Left lung (tissue), 4 donors: ENCODE measurements at regions not wholly inside any gene's neighbourhood (a gene's known extent, or its start where the extent isn't known, plus 50 kb on each side); places are given as distances from the start of the nearest gene placed in this dataset.
A peak's percentile ranks its signal among the peaks of the same experiment; 100 is the strongest.

ENCODE experiments used
- ATAC-seq: fragments of 200-7000 bp; cut with Tn5 transposase; one replicate; pipeline ENCODE4 v1.9.1; 2020; ENCODE audit warnings: moderate library complexity
- DNase-seq, 4 donors: peaks; one replicate each; pipeline ENCODE4 v3.0.0-alpha.2; 2013 to 2020
- H3K27ac ChIP-seq, 2 donors: fragments of 200-600 bp; sonication (generic) in 1 of 2; one replicate each; pipeline versions ENCODE4 v1.5.0 to v1.8.0; 2020 to 2021
- H3K27me3 ChIP-seq, 2 donors: fragments of 200-600 bp; sonication (generic) in 1 of 2; one replicate each; pipeline versions ENCODE4 v1.5.0 to v1.8.0; 2020 to 2021
- H3K36me3 ChIP-seq, 2 donors: fragments of 200-600 bp; sonication (generic) in 1 of 2; one replicate each; pipeline versions ENCODE4 v1.5.0 to v1.8.0; 2020 to 2021
- H3K4me1 ChIP-seq, 2 donors: fragments of 200-600 bp; one replicate each; pipeline ENCODE4 v1.8.0; 2021
- H3K4me3 ChIP-seq, 2 donors: fragments of 200-600 bp; sonication (generic) in 1 of 2; one replicate each; pipeline versions ENCODE4 v1.5.0 to v1.8.0; 2020 to 2021; ENCODE audit warnings: mild to moderate bottlenecking in 1 of 2
- H3K9me3 ChIP-seq, 2 donors: fragments of 200-600 bp; sonication (generic) in 1 of 2; one replicate each; pipeline versions ENCODE4 v1.5.0 to v1.8.0; 2020 to 2021
- intact Hi-C, 2 donors: fragments of 100-400 bp; cut with DNase I; formaldehyde crosslinking; loops; one replicate each; pipeline versions ENCODE4 v1.11.2 to v1.14.2; 2022
- TF ChIP-seq, protein P1 (sequence below), 2 donors: fragments of 200-600 bp; sonication (generic) in 1 of 2; IDR thresholded peaks; one replicate each; pipeline versions ENCODE4 v1.5.0 to v1.8.0; 2021; ENCODE audit warnings: antibody characterized with exemption in 2 of 2
- donor health status: DM: no; HTN: yes; CAD: no.
- donor health status: DM: no; HTN: no; CAD: no.

DNA sequence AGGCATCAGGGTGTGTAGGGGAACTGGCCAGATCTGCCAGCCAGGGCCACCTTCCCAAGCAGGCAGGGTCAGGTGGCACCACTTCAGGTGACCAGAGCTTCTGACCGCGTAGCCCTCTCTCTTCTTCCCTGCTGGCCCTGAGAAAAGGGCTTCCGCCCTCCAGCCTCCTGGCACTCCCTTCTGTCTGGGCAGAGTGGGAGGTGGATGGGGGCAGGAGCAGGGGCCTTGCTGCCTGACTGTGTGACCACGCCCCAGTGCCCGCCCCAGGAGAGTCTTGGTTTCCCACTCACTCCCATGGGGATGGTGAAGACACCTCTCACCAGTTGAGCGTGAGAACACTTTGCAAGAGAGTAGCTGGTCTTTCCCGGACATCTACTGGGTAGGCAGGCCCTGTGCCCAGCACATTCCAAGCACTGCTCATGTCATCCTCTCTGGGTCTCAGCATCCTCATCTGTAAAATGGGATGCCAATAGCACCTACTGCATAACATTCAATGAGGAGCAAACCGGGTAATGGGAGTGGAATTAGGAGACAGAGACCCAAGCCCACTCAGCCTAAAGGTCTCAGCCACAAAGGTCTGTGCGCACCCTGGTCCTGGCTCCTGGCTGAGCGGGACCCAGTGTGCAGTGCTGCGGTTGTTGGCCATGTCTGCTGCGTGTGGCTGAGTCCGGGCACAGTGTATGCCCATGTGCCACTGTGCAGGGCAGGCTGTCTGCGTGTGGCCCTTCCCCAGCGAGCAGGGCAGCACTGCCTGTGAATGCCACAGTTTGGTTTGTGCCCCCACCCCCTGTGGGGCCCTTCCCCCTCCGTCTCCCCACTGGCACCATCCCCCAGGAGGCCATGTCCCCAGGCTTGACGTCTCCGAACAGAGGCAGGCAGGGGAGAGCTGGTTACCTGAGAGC is 179.1 kb upstream of the IER5L start:
- peaks cover 0 to 17% of the 10 kb centered on the region in 2 donors for H3K9me3 ChIP-seq
- peaks cover 0 to 6% of the 10 kb centered on the region in 2 donors for H3K27me3 ChIP-seq
- TF ChIP-seq, protein P1, sequence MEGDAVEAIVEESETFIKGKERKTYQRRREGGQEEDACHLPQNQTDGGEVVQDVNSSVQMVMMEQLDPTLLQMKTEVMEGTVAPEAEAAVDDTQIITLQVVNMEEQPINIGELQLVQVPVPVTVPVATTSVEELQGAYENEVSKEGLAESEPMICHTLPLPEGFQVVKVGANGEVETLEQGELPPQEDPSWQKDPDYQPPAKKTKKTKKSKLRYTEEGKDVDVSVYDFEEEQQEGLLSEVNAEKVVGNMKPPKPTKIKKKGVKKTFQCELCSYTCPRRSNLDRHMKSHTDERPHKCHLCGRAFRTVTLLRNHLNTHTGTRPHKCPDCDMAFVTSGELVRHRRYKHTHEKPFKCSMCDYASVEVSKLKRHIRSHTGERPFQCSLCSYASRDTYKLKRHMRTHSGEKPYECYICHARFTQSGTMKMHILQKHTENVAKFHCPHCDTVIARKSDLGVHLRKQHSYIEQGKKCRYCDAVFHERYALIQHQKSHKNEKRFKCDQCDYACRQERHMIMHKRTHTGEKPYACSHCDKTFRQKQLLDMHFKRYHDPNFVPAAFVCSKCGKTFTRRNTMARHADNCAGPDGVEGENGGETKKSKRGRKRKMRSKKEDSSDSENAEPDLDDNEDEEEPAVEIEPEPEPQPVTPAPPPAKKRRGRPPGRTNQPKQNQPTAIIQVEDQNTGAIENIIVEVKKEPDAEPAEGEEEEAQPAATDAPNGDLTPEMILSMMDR (IDR thresholded peaks at IDR 0.05) = no peak
- intact Hi-C loops = no loop called here
- no peak overlapping the region for H3K4me3 ChIP-seq
- no peak overlapping the region for H3K27ac ChIP-seq
- H3K4me1 ChIP-seq = peaks cover 6 to 12% of the 10 kb centered on the region in 2 donors
- H3K36me3 ChIP-seq = no peaks in the 10 kb centered on the region
- no peak for ATAC-seq
- DNase-seq = peak in 1 of 4 donors; percentile 55

DNA sequence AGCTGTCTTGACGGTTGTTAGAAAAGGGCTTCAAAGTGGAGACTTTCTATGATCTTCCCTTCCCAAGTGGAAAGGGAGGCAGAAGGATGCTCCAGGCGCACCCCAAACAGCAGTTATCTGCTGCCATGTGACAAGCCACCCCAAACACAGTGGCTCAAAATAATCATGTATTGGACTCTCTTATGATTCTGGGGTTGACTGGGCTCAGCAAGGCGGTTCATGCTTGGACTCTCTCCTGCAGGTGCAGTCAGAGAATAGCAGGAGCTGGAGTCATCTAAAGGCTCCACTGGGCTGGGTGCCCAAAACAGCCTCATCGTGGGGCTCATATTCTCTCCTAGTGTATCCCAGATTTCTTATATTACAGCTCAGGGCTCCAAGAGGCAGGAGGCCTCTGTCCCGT is 177.6 kb upstream of the IER5L start:
- TF ChIP-seq, protein P1 (IDR thresholded peaks at IDR 0.05) = no peak
- DNase-seq (peak in 1 of 4 donors; percentile 8), ATAC-seq (no peak)
- no peaks in the 10 kb centered on the region for H3K36me3 ChIP-seq
- intact Hi-C loops = no loop called here
- H3K27me3 ChIP-seq = peaks cover 0 to 13% of the 10 kb centered on the region in 2 donors
- peaks cover 0 to 17% of the 10 kb centered on the region in 2 donors for H3K9me3 ChIP-seq
- H3K4me1 ChIP-seq = peaks cover 7 to 24% of the 10 kb centered on the region in 2 donors
- no peak overlapping the region for H3K27ac ChIP-seq
- no peak overlapping the region for H3K4me3 ChIP-seq

DNA sequence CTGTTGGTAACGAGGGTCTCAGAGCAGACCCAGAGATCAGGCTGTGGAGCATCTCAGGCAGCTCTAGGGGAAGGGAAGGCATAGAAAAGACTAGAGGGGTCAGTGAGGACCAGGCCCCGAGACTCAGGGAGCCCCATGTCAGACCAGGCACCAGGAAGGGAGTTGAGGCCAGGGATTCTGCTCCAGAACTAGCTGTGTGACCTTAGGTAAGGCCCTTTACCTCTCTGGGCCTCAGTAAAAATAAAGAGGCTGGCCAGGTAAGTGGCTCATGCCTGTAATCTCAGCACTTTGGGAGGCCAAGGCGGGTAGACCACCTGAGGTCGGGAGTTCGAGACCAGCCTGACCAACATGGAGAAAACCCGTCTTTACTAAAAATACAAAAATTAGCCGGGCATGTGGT is 176.4 kb upstream of the IER5L start:
- Histone ChIP-seq H3K4me1 (peaks cover 7 to 29% of the 10 kb centered on the region in 2 donors), H3K27me3 (peaks cover 0 to 13% of the 10 kb centered on the region in 2 donors), H3K27ac (no peak overlapping the region), H3K36me3 (no peaks in the 10 kb centered on the region), H3K4me3 (no peak overlapping the region), H3K9me3 (peaks cover 0 to 17% of the 10 kb centered on the region in 2 donors)
- DNase-seq (peak in 1 of 4 donors; percentile 35), ATAC-seq (no peak)
- intact Hi-C loops = no loop called here
- TF ChIP-seq, protein P1 (IDR thresholded peaks at IDR 0.05) = no peak

DNA sequence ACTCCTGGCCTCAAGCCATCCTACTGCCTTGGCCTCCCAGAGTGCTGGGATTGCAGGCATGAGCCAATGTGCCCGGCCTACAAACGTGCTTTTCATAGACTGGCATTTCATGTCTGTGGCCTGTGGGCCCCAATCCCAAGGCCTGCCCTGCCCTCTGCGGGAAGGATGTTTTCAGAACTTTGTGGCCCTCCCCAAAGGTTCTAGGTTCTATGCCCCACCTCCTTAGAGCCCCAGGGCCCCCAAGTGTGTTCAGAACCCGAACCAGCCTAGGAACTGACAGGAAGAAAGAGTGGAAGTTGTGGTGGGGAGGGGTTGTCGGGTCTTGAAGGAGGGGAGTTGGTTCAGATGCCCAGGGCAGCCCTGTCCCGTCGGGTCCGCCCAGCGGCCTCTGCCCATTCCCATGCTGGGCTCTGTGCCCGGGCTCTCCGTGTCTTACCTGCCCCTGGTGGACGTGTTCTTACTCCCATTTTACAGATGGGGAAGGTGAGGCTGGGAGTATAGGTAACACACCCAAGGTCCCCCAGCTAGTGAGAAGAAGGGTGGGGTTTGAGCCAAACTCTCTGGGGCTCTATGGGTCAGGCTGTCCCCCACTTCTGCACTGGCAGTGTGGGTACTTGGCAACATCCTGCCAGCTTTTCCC is 175.8 kb upstream of the IER5L start:
- intact Hi-C loops = no loop called here
- no peak for ATAC-seq
- H3K27ac ChIP-seq = no peak overlapping the region

More for the DNA sequence above, 175.8 kb upstream of the IER5L start:
- no peaks in the 10 kb centered on the region for H3K36me3 ChIP-seq
- no peak overlapping the region for H3K4me3 ChIP-seq
- peaks cover 0 to 13% of the 10 kb centered on the region in 2 donors for H3K27me3 ChIP-seq
- peaks cover 7 to 36% of the 10 kb centered on the region in 2 donors for H3K4me1 ChIP-seq
- peak in 1 of 4 donors; percentile 65 for DNase-seq
- H3K9me3 ChIP-seq = peaks cover 0 to 17% of the 10 kb centered on the region in 2 donors
- TF ChIP-seq, protein P1 (IDR thresholded peaks at IDR 0.05) = no peak
